Mucosa of descending colon (tissue), 3 donors: ENCODE measurements at regions not wholly inside any gene's neighbourhood (a gene's known extent, or its start where the extent isn't known, plus 50 kb on each side); places are given as distances from the start of the nearest gene placed in this dataset.

Experiments
- ATAC-seq: fragments of 200-7000 bp; cut with Tn5 transposase; one replicate; pipeline ENCODE4 v1.9.1; 2020; ENCODE audit warnings: mild to moderate bottlenecking, moderate library complexity
- DNase-seq, 3 donors: peaks; one replicate each; pipeline ENCODE4 v3.0.0-alpha.2; 2020
- H3K36me3 ChIP-seq: fragments of 200-600 bp; one replicate; pipeline ENCODE4 v1.8.0; 2021; ENCODE audit warnings: low read depth, mild to moderate bottlenecking
- H3K4me1 ChIP-seq: fragments of 200-600 bp; one replicate; pipeline ENCODE4 v1.8.0; 2021; ENCODE audit warnings: low read depth, mild to moderate bottlenecking
- H3K4me3 ChIP-seq: fragments of 200-600 bp; one replicate; pipeline ENCODE4 v1.8.0; 2021; ENCODE audit warnings: mild to moderate bottlenecking
- H3K9me3 ChIP-seq: fragments of 200-600 bp; one replicate; pipeline ENCODE4 v1.8.0; 2021; ENCODE audit warnings: mild to moderate bottlenecking
- CTCF ChIP-seq: fragments of 200-600 bp; IDR thresholded peaks from one replicate; pipeline ENCODE4 v1.8.0; 2022; ENCODE audit warnings: antibody characterized with exemption, mild to moderate bottlenecking
- intact Hi-C, 2 donors: fragments of 100-400 bp; cut with DNase I in 1 of 2; cut with micrococcal nuclease in 1 of 2; formaldehyde crosslinking; loops; one replicate each; pipeline versions ENCODE4 v1.11.0 to v1.11.1; 2022; cut with DNase I, micrococcal nuclease
- donor health status: DM: no; HTN: no; CAD: no; lungs with moderate emphysema.
- donor health status: DM: no; HTN: no; CAD: no.
- donor health status: DM: no; HTN: yes; CAD: no.

DNA sequence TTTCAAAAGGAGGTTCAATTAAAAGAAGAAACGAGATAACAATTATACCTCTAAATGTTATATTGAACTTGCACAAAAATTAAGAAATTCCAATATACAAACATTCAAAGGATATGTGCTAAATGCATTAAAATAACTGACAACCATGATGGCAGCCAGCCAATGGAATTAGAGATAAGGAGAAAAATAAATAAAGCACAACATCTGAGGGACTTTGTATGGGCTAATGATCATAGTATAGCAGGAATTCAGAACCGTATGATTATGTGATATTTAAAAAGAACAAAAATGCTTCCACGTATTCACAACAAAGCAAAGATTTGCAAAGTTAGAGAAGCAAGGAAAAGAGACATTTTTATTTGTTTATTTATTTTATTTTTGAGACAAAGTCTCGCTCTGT, 1103.0 kb downstream of the CBLN2 start:
- no peaks in the 10 kb centered on the region for H3K9me3 ChIP-seq
- no peak overlapping the region for H3K4me3 ChIP-seq
- no peak for ATAC-seq
- intact Hi-C loops, result no loop called here
- no peaks in the 10 kb centered on the region for H3K36me3 ChIP-seq
- no peak for TF ChIP-seq CTCF
- H3K4me1 ChIP-seq, result no peaks in the 10 kb centered on the region
- no peak for DNase-seq

DNA sequence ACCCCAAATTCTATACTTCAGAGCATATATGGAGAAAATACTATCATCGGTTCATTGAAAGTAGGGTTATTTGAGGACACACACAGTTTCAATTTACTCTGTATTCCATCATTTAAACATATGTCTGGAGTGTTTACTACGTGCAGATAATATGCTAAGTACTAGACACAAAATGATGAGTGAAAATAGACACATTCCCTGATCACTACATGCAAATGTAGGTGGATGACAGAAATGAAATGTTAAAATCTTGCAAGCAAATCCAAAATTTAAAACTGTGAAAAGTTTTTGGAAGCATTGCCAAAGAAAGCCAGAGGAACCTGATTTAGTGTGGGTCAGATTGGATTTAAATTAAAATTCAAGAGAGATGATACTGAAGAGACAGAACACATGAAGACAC, 1106.6 kb downstream of the CBLN2 start:
- ATAC-seq (no peak), DNase-seq (no peak)
- H3K4me3 ChIP-seq, result no peak overlapping the region
- no peaks in the 10 kb centered on the region for H3K9me3 ChIP-seq
- TF ChIP-seq CTCF, result no peak
- intact Hi-C loops, result no loop called here
- H3K4me1 ChIP-seq, result no peaks in the 10 kb centered on the region
- H3K36me3 ChIP-seq, result no peaks in the 10 kb centered on the region

GRCh38 chr18:71433373-71433772, 1110.8 kb downstream of the CBLN2 start:
- DNase-seq (no peak), ATAC-seq (no peak)
- TF ChIP-seq CTCF, result no peak
- no peak overlapping the region for H3K4me3 ChIP-seq
- H3K9me3 ChIP-seq, result no peaks in the 10 kb centered on the region
- no peaks in the 10 kb centered on the region for H3K36me3 ChIP-seq
- intact Hi-C loops, result no loop called here
- H3K4me1 ChIP-seq, result no peaks in the 10 kb centered on the region

GRCh38 chr18:71431689-71432088, 1112.5 kb downstream of the CBLN2 start:
- Histone ChIP-seq H3K36me3 (no peaks in the 10 kb centered on the region), H3K4me1 (no peaks in the 10 kb centered on the region), H3K4me3 (no peak overlapping the region), H3K9me3 (no peaks in the 10 kb centered on the region)
- no peak for TF ChIP-seq CTCF
- intact Hi-C loops, result no loop called here
- ATAC-seq (no peak), DNase-seq (no peak)

DNA sequence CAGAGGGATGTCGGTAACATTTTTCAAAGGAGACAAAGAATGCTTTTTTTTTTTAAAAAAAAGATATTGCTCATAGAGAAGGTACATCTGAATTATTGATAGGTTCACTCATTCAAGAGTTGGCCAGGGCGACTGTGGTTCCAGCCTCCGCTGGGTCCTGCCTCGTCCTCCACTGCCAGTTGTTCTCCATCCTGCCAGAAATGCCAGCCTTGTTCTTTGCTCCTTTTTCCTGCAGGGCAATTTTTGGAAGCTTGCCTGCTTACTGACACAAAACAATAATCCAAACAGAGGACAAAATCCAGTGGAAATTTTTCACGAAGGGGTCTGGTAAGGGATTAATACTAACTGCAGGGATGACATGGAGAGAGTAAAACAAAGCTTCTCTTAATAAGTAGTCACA, 1113.0 kb downstream of the CBLN2 start:
- Histone ChIP-seq H3K9me3 (no peaks in the 10 kb centered on the region), H3K36me3 (no peaks in the 10 kb centered on the region), H3K4me1 (no peaks in the 10 kb centered on the region), H3K4me3 (no peak overlapping the region)
- intact Hi-C loops, result no loop called here
- no peak for ATAC-seq
- TF ChIP-seq CTCF, result no peak
- no peak for DNase-seq

DNA sequence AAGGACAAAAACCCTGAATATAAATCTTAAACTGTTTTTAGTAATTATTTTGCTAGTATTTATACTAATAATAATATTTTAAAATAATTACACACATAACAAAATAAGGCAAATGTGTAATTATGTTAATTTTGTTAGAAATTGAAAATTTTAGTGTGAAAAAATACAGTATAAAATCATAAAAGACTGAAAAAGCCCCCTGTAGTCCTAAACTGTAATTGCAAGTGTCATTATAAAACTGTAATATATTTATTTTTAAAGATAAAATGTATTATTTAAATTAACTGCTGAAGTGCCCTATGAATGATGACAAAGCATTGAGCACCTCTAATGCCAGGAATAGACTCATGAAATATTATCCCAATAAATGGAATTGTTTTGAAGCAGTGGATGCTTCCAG, 1117.7 kb downstream of the CBLN2 start:
- intact Hi-C loops, result no loop called here
- Histone ChIP-seq H3K9me3 (no peaks in the 10 kb centered on the region), H3K4me1 (no peaks in the 10 kb centered on the region), H3K36me3 (no peaks in the 10 kb centered on the region), H3K4me3 (no peak overlapping the region)
- no peak for TF ChIP-seq CTCF
- ATAC-seq (no peak), DNase-seq (no peak)
